Neuronal stem cell (in vitro differentiated cells): ENCODE measurements at regions not wholly inside any gene's neighbourhood (a gene's known extent, or its start where the extent isn't known, plus 50 kb on each side); places are given as distances from the start of the nearest gene placed in this dataset.

ENCODE experiments used
- DNase-seq: peaks from one replicate; pipeline ENCODE4 v3.0.0-alpha.2; 2013; ENCODE audit warnings: low spot score
- H2AFZ ChIP-seq: one replicate; pipeline ENCODE4 v1.6.1; 2013; ENCODE audit warnings: mild to moderate bottlenecking, low read length, inconsistent platforms
- H2AK5ac ChIP-seq: 2 replicates; pipeline ENCODE4 v1.6.1; 2013; ENCODE audit warnings: low read depth, mild to moderate bottlenecking, inconsistent platforms, low read length, moderate library complexity, mixed read lengths
- H2BK120ac ChIP-seq: 2 replicates; pipeline ENCODE4 v1.6.1; 2013; ENCODE audit warnings: low read depth, mild to moderate bottlenecking, inconsistent platforms, low read length, moderate library complexity, mixed read lengths
- H2BK12ac ChIP-seq: one replicate; pipeline ENCODE4 v1.6.1; 2013; ENCODE audit warnings: low read length, inconsistent platforms
- H2BK15ac ChIP-seq: 2 replicates; pipeline ENCODE4 v1.6.1; 2013; ENCODE audit warnings: mild to moderate bottlenecking, low read length, inconsistent platforms, mixed read lengths
- H2BK5ac ChIP-seq: one replicate; pipeline ENCODE4 v1.6.1; 2013; ENCODE audit warnings: inconsistent platforms, mild to moderate bottlenecking, low read length, moderate library complexity
- H3K14ac ChIP-seq: one replicate; pipeline ENCODE4 v1.6.1; 2013; ENCODE audit warnings: low read length, inconsistent platforms
- H3K18ac ChIP-seq: 2 replicates; pipeline ENCODE4 v1.6.1; 2013; ENCODE audit warnings: low read length, inconsistent platforms
- H3K23ac ChIP-seq: 2 replicates; pipeline ENCODE4 v1.6.1; 2013; ENCODE audit warnings: low read depth, mild to moderate bottlenecking, mixed read lengths, low read length, inconsistent platforms; ENCODE audit not compliant: poor library complexity
- H3K27ac ChIP-seq: replicated peaks from 3 replicates; pipeline ENCODE4 v1.5.1; 2013; ENCODE audit warnings: low read length, inconsistent platforms
- H3K27me3 ChIP-seq, 3 experiments: 2 replicates each; pipeline ENCODE4 v1.6.1; 2013; ENCODE audit warnings: low read length in 3 of 3, mild to moderate bottlenecking in 2 of 3, inconsistent platforms in 1 of 3, low read depth in 1 of 3, mixed read lengths in 1 of 3, moderate library complexity in 1 of 3; ENCODE audit not compliant: control insufficient read depth in 3 of 3, insufficient read depth in 3 of 3
- H3K36me3 ChIP-seq, 2 donors: replicated peaks in 1 of 2; 2 replicates each; pipeline ENCODE4 v1.6.1; 2013; ENCODE audit warnings: low read length in 2 of 2; ENCODE audit not compliant: control insufficient read depth in 2 of 2, insufficient read depth in 2 of 2
- H3K4ac ChIP-seq: 2 replicates; pipeline ENCODE4 v1.6.1; 2013; ENCODE audit warnings: inconsistent platforms, mild to moderate bottlenecking, low read length, moderate library complexity
- H3K4me1 ChIP-seq, 2 donors: 1 replicate in 1 of 2; 2 replicates in 1 of 2; pipeline ENCODE4 v1.6.1; 2013; ENCODE audit warnings: low read length in 2 of 2, low read depth in 1 of 2; ENCODE audit not compliant: control insufficient read depth in 2 of 2, insufficient read depth in 1 of 2
- H3K4me2 ChIP-seq: one replicate; pipeline ENCODE4 v1.6.1; 2013; ENCODE audit warnings: mild to moderate bottlenecking, low read length, inconsistent platforms; ENCODE audit not compliant: insufficient read depth, poor library complexity, severe bottlenecking
- H3K4me3 ChIP-seq, 2 donors: 2 replicates each; pipeline ENCODE4 v1.5.1; 2013; ENCODE audit warnings: low read length in 2 of 2, mild to moderate bottlenecking in 2 of 2, inconsistent platforms in 1 of 2, moderate library complexity in 1 of 2
- H3K79me1 ChIP-seq: one replicate; pipeline ENCODE4 v1.6.1; 2013; ENCODE audit warnings: low read depth, mild to moderate bottlenecking, inconsistent platforms, low read length, moderate library complexity
- H3K9ac ChIP-seq: one replicate; pipeline ENCODE4 v1.6.1; 2013; ENCODE audit warnings: mild to moderate bottlenecking, low read depth, low read length, inconsistent platforms; ENCODE audit not compliant: poor library complexity
- H3K9me3 ChIP-seq, 2 donors: replicated peaks in 1 of 2; 2 replicates each; pipeline versions ENCODE3 to v1.6.1; 2013; ENCODE audit warnings: low read length in 2 of 2, mild to moderate bottlenecking in 2 of 2, inconsistent platforms in 1 of 2, low read depth in 1 of 2, mixed read lengths in 1 of 2, moderate library complexity in 1 of 2; ENCODE audit not compliant: control insufficient read depth in 2 of 2, insufficient read depth in 1 of 2
- H4K8ac ChIP-seq: one replicate; pipeline ENCODE4 v1.6.1; 2013; ENCODE audit warnings: low read depth, mild to moderate bottlenecking, inconsistent platforms, low read length, moderate library complexity
- H4K91ac ChIP-seq: one replicate; pipeline ENCODE4 v1.6.1; 2013; ENCODE audit warnings: low read length, low read depth, mild to moderate bottlenecking, inconsistent platforms; ENCODE audit not compliant: poor library complexity
- WGBS, 2 donors: extraction: QIAGEN DNeasy Blood & Tissue Kit; methylation state at CpG; one replicate each; pipeline ENCODE4 v1.1.7; 2013; ENCODE audit warnings: missing lambda C conversion rate in 2 of 2, mixed read lengths in 1 of 2; ENCODE audit not compliant: insufficient read length in 2 of 2, insufficient replicate concordance in 1 of 2; ENCODE audit errors: extremely low coverage in 2 of 2; 5-methylcytosine and 5-hydroxymethylcytosine counted together

GRCh38 chr1:229042482-229042881 is 228.4 kb upstream of the RAB4A start:
- H3K9me3 ChIP-seq, result no peaks in the 10 kb centered on the region
- DNase-seq, result no peak
- no peak overlapping the region for H2BK5ac ChIP-seq
- H2BK15ac ChIP-seq, result no peak overlapping the region
- no peak overlapping the region for H4K91ac ChIP-seq
- H3K4ac ChIP-seq, result no peak overlapping the region
- no peak overlapping the region for H2AK5ac ChIP-seq
- WGBS, 2 donors, result no CpG with 5 or more reads among the region's 4 CpGs
- H3K14ac ChIP-seq, result no peak overlapping the region
- H3K4me3 ChIP-seq, result no peak overlapping the region
- H2BK120ac ChIP-seq, result no peak overlapping the region
- no peaks in the 10 kb centered on the region for H3K79me1 ChIP-seq
- no peak overlapping the region for H3K18ac ChIP-seq
- no peak overlapping the region for H2AFZ ChIP-seq
- H4K8ac ChIP-seq, result no peak overlapping the region
- H3K4me2 ChIP-seq, result no peak overlapping the region
- no peak overlapping the region for H2BK12ac ChIP-seq
- no peak overlapping the region for H3K23ac ChIP-seq
- H3K36me3 ChIP-seq, result no peaks in the 10 kb centered on the region
- H3K9ac ChIP-seq, result no peak overlapping the region
- H3K27me3 ChIP-seq, result no peaks in the 10 kb centered on the region
- peaks cover 0 to 2% of the 10 kb centered on the region in 2 donors for H3K4me1 ChIP-seq
- H3K27ac ChIP-seq, result no peak overlapping the region

- Histone ChIP-seq H3K4me3 (no peak overlapping the region), H3K4me2 (no peak overlapping the region), H2AFZ (no peak overlapping the region), H3K4ac (no peak overlapping the region), H3K4me1 (no peaks in the 10 kb centered on the region), H3K14ac (no peak overlapping the region), H2BK15ac (no peak overlapping the region), H2AK5ac (no peak overlapping the region), H3K27ac (no peak overlapping the region), H3K18ac (no peak overlapping the region), H3K23ac (no peak overlapping the region), H3K9ac (no peak overlapping the region), H3K27me3 (no peaks in the 10 kb centered on the region), H4K91ac (no peak overlapping the region), H4K8ac (no peak overlapping the region), H3K9me3 (no peaks in the 10 kb centered on the region), H2BK5ac (no peak overlapping the region), H3K79me1 (no peaks in the 10 kb centered on the region), H2BK120ac (no peak overlapping the region), H2BK12ac (no peak overlapping the region), H3K36me3 (no peaks in the 10 kb centered on the region)
- no CpG with 5 or more reads among the region's 2 CpGs for WGBS, 2 donors
- DNase-seq, result no peak
Measured at GRCh38 chr1:229043115-229043514, 227.8 kb upstream of the RAB4A start.

GRCh38 chr1:229046251-229046853 is 224.6 kb upstream of the RAB4A start:
- Histone ChIP-seq H2AFZ (no peak overlapping the region), H3K23ac (no peak overlapping the region), H2BK5ac (peak overlapping the region; percentile 4), H4K8ac (no peak overlapping the region), H2BK120ac (no peak overlapping the region), H3K18ac (peak overlapping the region; percentile 44), H4K91ac (no peak overlapping the region), H2BK15ac (no peak overlapping the region), H3K14ac (no peak overlapping the region), H3K27ac (no peak overlapping the region), H3K36me3 (no peaks in the 10 kb centered on the region), H2AK5ac (peak overlapping the region; percentile 8), H3K9me3 (no peaks in the 10 kb centered on the region), H3K4me2 (no peak overlapping the region), H2BK12ac (no peak overlapping the region), H3K79me1 (no peaks in the 10 kb centered on the region), H3K27me3 (no peaks in the 10 kb centered on the region), H3K4ac (no peak overlapping the region), H3K4me3 (no peak overlapping the region), H3K4me1 (no peaks in the 10 kb centered on the region), H3K9ac (no peak overlapping the region)
- no peak for DNase-seq
- no CpG with 5 or more reads among the region's 14 CpGs for WGBS, 2 donors

GRCh38 chr1:229047161-229047839 is 223.6 kb upstream of the RAB4A start:
- WGBS, 2 donors, result no CpG with 5 or more reads among the region's 8 CpGs
- Histone ChIP-seq H3K18ac (no peak overlapping the region), H3K27ac (no peak overlapping the region), H3K4me1 (no peaks in the 10 kb centered on the region), H2BK12ac (no peak overlapping the region), H3K36me3 (no peaks in the 10 kb centered on the region), H3K4me3 (no peak overlapping the region), H3K27me3 (no peaks in the 10 kb centered on the region), H3K14ac (no peak overlapping the region), H2BK15ac (peak overlapping the region; percentile 11), H3K23ac (no peak overlapping the region), H3K4ac (no peak overlapping the region), H3K79me1 (no peaks in the 10 kb centered on the region), H2BK5ac (peak overlapping the region; percentile 4), H3K9ac (no peak overlapping the region), H4K8ac (no peak overlapping the region), H3K9me3 (no peaks in the 10 kb centered on the region), H2AFZ (no peak overlapping the region), H4K91ac (no peak overlapping the region), H3K4me2 (no peak overlapping the region), H2BK120ac (no peak overlapping the region), H2AK5ac (peak overlapping the region; percentile 56)
- DNase-seq, result no peak
